Sigmoid colon (tissue), 4 donors: ENCODE measurements at regions not wholly inside any gene's neighbourhood (a gene's known extent, or its start where the extent isn't known, plus 50 kb on each side); places are given as distances from the start of the nearest gene placed in this dataset.
"Not testable (repeated sequence)": the region's sequence is repeated elsewhere in the genome, so short reads cannot be mapped to it uniquely, and the experiment has no call there.

Experiments
- EP300 ChIP-seq, 4 donors: sonication (generic); formaldehyde crosslinking; IDR thresholded peaks; one replicate each; pipeline ENCODE4 v1.6.1; 2017; ENCODE audit warnings: antibody characterized with exemption in 4 of 4
- POLR2A ChIP-seq, 2 donors: fragments of 450-650 bp; IDR thresholded peaks; one replicate each; pipeline ENCODE4 v1.6.1; 2016; ENCODE audit warnings: antibody characterized with exemption in 2 of 2, mild to moderate bottlenecking in 2 of 2, moderate library complexity in 2 of 2
- POLR2AphosphoS5 ChIP-seq, 4 donors: sonication (generic); formaldehyde crosslinking; IDR thresholded peaks; one replicate each; pipeline ENCODE4 v1.6.1; 2017; ENCODE audit warnings: antibody characterized with exemption in 4 of 4
- TF ChIP-seq, protein P1 (sequence below), 4 experiments: fragments of 450-650 bp in 3 of 4; fragments of 200-600 bp in 1 of 4; IDR thresholded peaks; one replicate each; pipeline ENCODE4 v1.5.1; 2016 to 2019; ENCODE audit warnings: antibody characterized with exemption in 4 of 4, mild to moderate bottlenecking in 3 of 4, moderate library complexity in 2 of 4

DNA sequence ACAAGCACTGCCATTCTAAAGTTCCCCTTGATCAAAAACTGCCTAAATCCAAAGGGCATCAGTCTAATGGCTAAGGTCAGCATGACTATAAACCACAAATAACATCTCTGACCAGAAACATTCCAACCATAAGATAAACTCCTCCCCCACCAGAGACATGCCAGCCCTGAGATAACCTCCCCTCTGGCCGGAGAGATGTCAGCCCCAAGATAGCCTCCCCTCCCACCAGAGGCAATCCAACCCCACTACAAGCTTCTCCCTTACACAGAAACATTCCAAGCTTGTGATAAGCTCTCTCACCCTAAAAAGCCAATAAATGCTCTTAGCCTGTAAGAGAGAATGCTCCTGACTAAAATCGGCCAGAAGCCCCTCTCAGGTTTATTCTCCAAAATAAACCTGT lies 267.0 kb upstream of the POU1F1 start:
- TF ChIP-seq POLR2AphosphoS5, EP300, POLR2A (IDR thresholded peaks at IDR 0.05): not testable (repeated sequence)
- TF ChIP-seq, protein P1, sequence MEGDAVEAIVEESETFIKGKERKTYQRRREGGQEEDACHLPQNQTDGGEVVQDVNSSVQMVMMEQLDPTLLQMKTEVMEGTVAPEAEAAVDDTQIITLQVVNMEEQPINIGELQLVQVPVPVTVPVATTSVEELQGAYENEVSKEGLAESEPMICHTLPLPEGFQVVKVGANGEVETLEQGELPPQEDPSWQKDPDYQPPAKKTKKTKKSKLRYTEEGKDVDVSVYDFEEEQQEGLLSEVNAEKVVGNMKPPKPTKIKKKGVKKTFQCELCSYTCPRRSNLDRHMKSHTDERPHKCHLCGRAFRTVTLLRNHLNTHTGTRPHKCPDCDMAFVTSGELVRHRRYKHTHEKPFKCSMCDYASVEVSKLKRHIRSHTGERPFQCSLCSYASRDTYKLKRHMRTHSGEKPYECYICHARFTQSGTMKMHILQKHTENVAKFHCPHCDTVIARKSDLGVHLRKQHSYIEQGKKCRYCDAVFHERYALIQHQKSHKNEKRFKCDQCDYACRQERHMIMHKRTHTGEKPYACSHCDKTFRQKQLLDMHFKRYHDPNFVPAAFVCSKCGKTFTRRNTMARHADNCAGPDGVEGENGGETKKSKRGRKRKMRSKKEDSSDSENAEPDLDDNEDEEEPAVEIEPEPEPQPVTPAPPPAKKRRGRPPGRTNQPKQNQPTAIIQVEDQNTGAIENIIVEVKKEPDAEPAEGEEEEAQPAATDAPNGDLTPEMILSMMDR (IDR thresholded peaks at IDR 0.05): not testable (repeated sequence)
